NT2/D1 (cell line): ENCODE measurements at regions not wholly inside any gene's neighbourhood (a gene's known extent, or its start where the extent isn't known, plus 50 kb on each side); places are given as distances from the start of the nearest gene placed in this dataset.

Experiments used
- YY1 ChIP-seq: IDR thresholded peaks from 2 replicates; pipeline ENCODE4 v1.6.1; 2011; ENCODE audit not compliant: insufficient read length, insufficient read depth
- ZNF274 ChIP-seq: IDR thresholded peaks from 2 replicates; pipeline ENCODE4 v1.6.1; 2011; ENCODE audit warnings: mild to moderate bottlenecking, low read depth, low read length

- TF ChIP-seq ZNF274 (no peak), YY1 (no peak)
Measured at GRCh38 chr5:98576275-98576674, 197.2 kb upstream of the RGMB start.
